ENCODE measurements at regions not wholly inside any gene's neighbourhood (a gene's known extent, or its start where the extent isn't known, plus 50 kb on each side); places are given as distances from the start of the nearest gene placed in this dataset.

- Histone ChIP-seq H3K27me3 (ENCODE audit: insufficient read depth, low read length) (no peaks in the 10 kb centered on the region), H2AFZ (ENCODE audit: low read length) (no peak overlapping the region), H3K27ac (ENCODE audit: low read depth, low read length, poor library complexity, severe bottlenecking) (no peak overlapping the region), H3K9ac (ENCODE audit: low read length) (no peak overlapping the region), H3K4me3 (ENCODE audit: low read depth, low read length, poor library complexity, severe bottlenecking) (no peak overlapping the region), H3K36me3 (ENCODE audit: insufficient read depth, low read length) (peaks cover 4% of the 10 kb centered on the region; the same call in 1 of the 2 replicates), H3K4me1 (ENCODE audit: insufficient read depth, low read length, severe bottlenecking) (no peaks in the 10 kb centered on the region), H3F3A (ENCODE audit: insufficient read depth, low read length) (no peaks in the 10 kb centered on the region), H3K4me2 (ENCODE audit: low read length) (no peak overlapping the region), H3K9me3 (ENCODE audit: low read length) (no peaks in the 10 kb centered on the region), H4K20me1 (ENCODE audit: insufficient read depth, low read length) (no peaks in the 10 kb centered on the region), H3K9me2 (ENCODE audit: low read depth, low read length) (no peaks in the 10 kb centered on the region), H3K79me2 (ENCODE audit: insufficient read depth, low read length) (no peaks in the 10 kb centered on the region)
- TF ChIP-seq EZH2 (IDR thresholded peaks at IDR 0.05; ENCODE audit: borderline replicate concordance, low read length) (no peak), CTCF (IDR thresholded peaks at IDR 0.05; ENCODE audit: low read length) (no peak)
These were observed 293.3 kb downstream of the MAN2A1 start for GRCh38 chr5:109982966-109983534.

GRCh38 chr5:109986726-109987125, 297.0 kb downstream of the MAN2A1 start:
- H3K4me3 ChIP-seq (ENCODE audit: low read depth, low read length, poor library complexity, severe bottlenecking): no peak overlapping the region
- no peaks in the 10 kb centered on the region for H3K27me3 ChIP-seq (ENCODE audit: insufficient read depth, low read length)
- no peak for TF ChIP-seq EZH2 (IDR thresholded peaks at IDR 0.05; ENCODE audit: borderline replicate concordance, low read length)
- no peak for TF ChIP-seq CTCF (IDR thresholded peaks at IDR 0.05; ENCODE audit: low read length)
- no peaks in the 10 kb centered on the region for H3K4me1 ChIP-seq (ENCODE audit: insufficient read depth, low read length, severe bottlenecking)
- H3K27ac ChIP-seq (ENCODE audit: low read depth, low read length, poor library complexity, severe bottlenecking): no peak overlapping the region
- peaks cover 9% of the 10 kb centered on the region; the same call in 1 of the 2 replicates for H3K36me3 ChIP-seq (ENCODE audit: insufficient read depth, low read length)
- H3F3A ChIP-seq (ENCODE audit: insufficient read depth, low read length): no peaks in the 10 kb centered on the region
- no peaks in the 10 kb centered on the region for H3K9me3 ChIP-seq (ENCODE audit: low read length)
- no peaks in the 10 kb centered on the region for H4K20me1 ChIP-seq (ENCODE audit: insufficient read depth, low read length)
- no peaks in the 10 kb centered on the region for H3K9me2 ChIP-seq (ENCODE audit: low read depth, low read length)
- no peak overlapping the region for H3K4me2 ChIP-seq (ENCODE audit: low read length)
- no peak overlapping the region for H3K9ac ChIP-seq (ENCODE audit: low read length)
- H2AFZ ChIP-seq (ENCODE audit: low read length): no peak overlapping the region
- no peaks in the 10 kb centered on the region for H3K79me2 ChIP-seq (ENCODE audit: insufficient read depth, low read length)

- Histone ChIP-seq H3K36me3 (ENCODE audit: insufficient read depth, low read length) (peaks cover 9% of the 10 kb centered on the region; the same call in 1 of the 2 replicates), H3K4me1 (ENCODE audit: insufficient read depth, low read length, severe bottlenecking) (no peaks in the 10 kb centered on the region), H3K9me2 (ENCODE audit: low read depth, low read length) (no peaks in the 10 kb centered on the region), H3K27ac (ENCODE audit: low read depth, low read length, poor library complexity, severe bottlenecking) (no peak overlapping the region), H3K9me3 (ENCODE audit: low read length) (no peaks in the 10 kb centered on the region), H3K4me2 (ENCODE audit: low read length) (no peak overlapping the region), H3K27me3 (ENCODE audit: insufficient read depth, low read length) (no peaks in the 10 kb centered on the region), H4K20me1 (ENCODE audit: insufficient read depth, low read length) (no peaks in the 10 kb centered on the region), H3K9ac (ENCODE audit: low read length) (no peak overlapping the region), H3K79me2 (ENCODE audit: insufficient read depth, low read length) (no peaks in the 10 kb centered on the region), H3F3A (ENCODE audit: insufficient read depth, low read length) (no peaks in the 10 kb centered on the region), H3K4me3 (ENCODE audit: low read depth, low read length, poor library complexity, severe bottlenecking) (no peak overlapping the region), H2AFZ (ENCODE audit: low read length) (no peak overlapping the region)
- TF ChIP-seq EZH2 (IDR thresholded peaks at IDR 0.05; ENCODE audit: borderline replicate concordance, low read length) (no peak), CTCF (IDR thresholded peaks at IDR 0.05; ENCODE audit: low read length) (no peak)
These were observed 297.6 kb downstream of the MAN2A1 start for GRCh38 chr5:109987355-109987754.

Data from OCI-LY1 (cell line).